ENCODE measurements at regions not wholly inside any gene's neighbourhood (a gene's known extent, or its start where the extent isn't known, plus 50 kb on each side); places are given as distances from the start of the nearest gene placed in this dataset.

DNA sequence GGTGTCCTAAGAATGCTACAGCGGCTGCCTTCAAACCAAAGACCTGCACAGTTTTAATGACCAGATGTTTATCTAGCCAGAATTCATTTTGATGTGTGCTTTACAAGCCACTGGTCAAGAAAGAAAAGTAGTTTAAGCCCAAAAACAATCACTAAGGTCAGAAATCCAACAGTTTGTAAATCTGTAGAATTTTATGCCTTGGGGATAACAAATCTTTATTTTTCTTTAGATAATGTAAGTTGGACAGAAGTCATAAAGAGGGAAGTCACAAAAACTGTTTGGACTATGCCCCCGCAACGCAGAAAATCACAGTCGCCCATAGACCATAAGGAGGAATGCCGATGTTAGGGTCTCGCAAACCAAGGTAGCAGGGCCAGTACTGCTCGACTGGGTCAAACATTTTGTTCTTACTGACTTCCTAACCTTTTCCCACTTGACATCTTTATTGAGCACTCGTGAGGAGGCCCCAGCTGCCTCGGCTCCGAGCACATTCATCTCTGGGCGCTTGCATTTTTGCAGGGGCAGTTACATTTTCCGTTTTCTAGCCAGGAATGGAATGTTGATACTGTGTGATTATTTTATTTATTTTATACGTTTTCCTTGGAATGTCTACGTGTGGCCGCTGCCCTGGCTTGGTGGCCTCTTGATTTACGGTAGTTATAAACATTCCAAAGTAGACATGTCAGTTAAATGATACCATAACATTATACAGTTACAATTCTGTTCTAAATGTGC lies 56.7 kb upstream of the APCDD1L start:
- ChIA-PET POLR2A (interaction anchor here (0.7 to 1.2 kb wide), 5 partner anchors 8 to 80 kb away, joined by 3 to 11 read pairs (median 5); no protein-coding TSS in a partner anchor), CTCF (no interaction called here)
- DNase-seq (ENCODE audit: low read depth, low spot score) = peak; percentile 69
- H3K4me3 ChIP-seq (ENCODE audit: low read depth, low read length) = no peak overlapping the region
- TF ChIP-seq, protein P1, sequence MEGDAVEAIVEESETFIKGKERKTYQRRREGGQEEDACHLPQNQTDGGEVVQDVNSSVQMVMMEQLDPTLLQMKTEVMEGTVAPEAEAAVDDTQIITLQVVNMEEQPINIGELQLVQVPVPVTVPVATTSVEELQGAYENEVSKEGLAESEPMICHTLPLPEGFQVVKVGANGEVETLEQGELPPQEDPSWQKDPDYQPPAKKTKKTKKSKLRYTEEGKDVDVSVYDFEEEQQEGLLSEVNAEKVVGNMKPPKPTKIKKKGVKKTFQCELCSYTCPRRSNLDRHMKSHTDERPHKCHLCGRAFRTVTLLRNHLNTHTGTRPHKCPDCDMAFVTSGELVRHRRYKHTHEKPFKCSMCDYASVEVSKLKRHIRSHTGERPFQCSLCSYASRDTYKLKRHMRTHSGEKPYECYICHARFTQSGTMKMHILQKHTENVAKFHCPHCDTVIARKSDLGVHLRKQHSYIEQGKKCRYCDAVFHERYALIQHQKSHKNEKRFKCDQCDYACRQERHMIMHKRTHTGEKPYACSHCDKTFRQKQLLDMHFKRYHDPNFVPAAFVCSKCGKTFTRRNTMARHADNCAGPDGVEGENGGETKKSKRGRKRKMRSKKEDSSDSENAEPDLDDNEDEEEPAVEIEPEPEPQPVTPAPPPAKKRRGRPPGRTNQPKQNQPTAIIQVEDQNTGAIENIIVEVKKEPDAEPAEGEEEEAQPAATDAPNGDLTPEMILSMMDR (IDR thresholded peaks at IDR 0.05; ENCODE audit: insufficient read depth, low read length, missing control alignments) = no peak

DNA sequence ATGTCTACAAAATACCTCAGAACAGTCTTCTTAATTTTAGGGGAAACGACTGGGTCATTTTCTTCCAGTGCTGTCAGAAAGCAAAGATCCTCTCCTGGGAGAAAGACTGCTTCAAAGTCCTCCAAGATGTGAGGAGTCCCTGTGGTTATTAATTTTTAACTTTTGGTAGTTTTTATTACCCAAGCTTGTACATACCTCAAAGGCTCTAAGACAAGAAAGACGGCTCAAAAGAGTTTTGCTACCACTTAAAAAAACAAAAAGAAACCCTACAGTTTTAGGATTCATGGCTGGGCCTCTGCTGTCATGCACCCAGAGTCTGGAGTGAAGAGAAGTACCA lies 56.1 kb upstream of the APCDD1L start:
- TF ChIP-seq, protein P1 (IDR thresholded peaks at IDR 0.05; ENCODE audit: insufficient read depth, low read length, missing control alignments) = no peak
- CTCF ChIA-PET = interaction anchor here (1.0 kb wide), 2 partner anchors 14 to 22 kb away, joined by 3 read pairs; no protein-coding TSS in a partner anchor
- DNase-seq (ENCODE audit: low read depth, low spot score) = no peak
- POLR2A ChIA-PET = no interaction called here
- no peak overlapping the region for H3K4me3 ChIP-seq (ENCODE audit: low read depth, low read length)

DNA sequence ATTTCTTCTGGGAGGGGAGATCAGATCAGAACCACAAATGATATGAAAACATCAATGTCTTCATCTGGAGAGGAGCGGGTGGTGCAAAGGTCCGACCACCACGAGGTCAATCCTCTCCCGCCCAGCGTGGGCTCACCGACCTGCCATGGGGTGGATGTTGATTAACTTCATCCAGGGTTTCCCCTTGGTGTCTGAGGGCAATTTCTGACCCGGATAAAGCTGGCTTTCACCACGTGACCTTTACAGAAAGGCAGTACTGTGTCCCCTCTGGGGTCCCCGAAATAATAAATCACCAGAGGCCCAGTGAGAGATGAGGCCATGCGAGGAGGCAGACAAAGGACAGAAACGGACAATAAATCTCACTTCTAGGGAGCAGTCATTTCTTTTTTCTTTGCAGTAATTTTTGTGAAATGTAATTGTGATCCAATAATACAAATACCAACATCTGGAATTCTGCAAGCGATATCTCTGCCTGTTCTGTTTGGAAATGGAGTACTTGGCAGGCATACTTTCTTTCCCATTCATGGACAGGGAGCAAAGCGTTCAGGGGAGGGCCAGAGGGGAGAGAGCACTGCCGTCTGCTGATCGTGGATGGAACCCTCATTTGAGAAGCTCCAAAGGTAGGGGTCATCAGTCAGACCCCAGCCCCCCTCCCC lies 55.1 kb upstream of the APCDD1L start:
- CTCF ChIA-PET = interaction anchor here (1.0 to 1.5 kb wide), 3 partner anchors 13 to 23 kb away, joined by 3 read pairs; no protein-coding TSS in a partner anchor
- DNase-seq (ENCODE audit: low read depth, low spot score) = no peak
- no peak overlapping the region for H3K4me3 ChIP-seq (ENCODE audit: low read depth, low read length)
- POLR2A ChIA-PET = no interaction called here
- TF ChIP-seq, protein P1 (IDR thresholded peaks at IDR 0.05; ENCODE audit: insufficient read depth, low read length, missing control alignments) = no peak

DNA sequence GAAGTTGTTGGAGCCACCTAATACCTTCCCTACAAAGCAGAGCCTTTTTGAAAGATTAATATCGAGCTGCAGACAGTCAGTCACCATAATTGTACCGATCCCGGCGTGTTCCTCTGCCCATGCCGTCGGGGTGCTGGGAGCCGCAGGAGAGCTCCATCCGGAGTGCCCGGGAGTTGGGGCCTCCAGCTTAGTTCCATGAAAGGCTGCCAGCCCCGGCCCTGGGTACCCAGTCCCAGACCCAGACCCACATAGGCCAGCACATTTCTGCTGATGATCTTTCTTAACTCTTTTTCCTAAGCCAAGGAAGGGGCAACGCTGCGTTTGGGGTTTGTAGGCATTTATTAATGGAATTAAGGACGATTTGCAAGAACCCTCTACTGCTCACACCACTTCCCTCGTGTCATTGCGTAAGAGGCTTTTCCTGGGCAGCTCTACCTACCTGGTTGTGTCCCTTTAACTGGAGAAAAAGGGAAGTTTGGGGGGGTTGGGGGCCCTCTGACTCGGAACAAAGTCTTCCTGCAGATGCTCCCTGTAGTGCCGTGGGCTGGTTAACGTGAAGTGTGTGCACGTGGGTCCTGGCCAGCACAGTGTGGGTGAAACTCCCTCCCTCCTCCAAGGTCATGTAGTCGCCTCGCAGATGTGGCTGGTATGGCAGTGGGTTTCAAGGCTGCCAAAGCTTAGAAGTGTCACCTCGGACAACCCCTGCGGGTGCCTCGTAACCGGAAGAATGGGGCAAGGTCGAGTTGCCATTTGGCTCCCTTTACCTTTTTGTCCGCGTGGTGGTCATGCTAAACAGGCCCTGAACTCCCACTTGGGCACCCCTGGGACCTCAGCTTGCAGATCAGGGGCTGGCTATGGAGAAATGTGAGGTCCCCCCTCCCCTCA lies 54.3 kb upstream of the APCDD1L start:
- no peak for DNase-seq (ENCODE audit: low read depth, low spot score)
- POLR2A ChIA-PET = no interaction called here
- H3K4me3 ChIP-seq (ENCODE audit: low read depth, low read length) = no peak overlapping the region
- CTCF ChIA-PET = interaction anchor here (0.7 to 2.3 kb wide), 3 partner anchors 16 to 122 kb away, joined by 3 to 8 read pairs (median 3); partner anchors contain the start of gene STX16
- TF ChIP-seq, protein P1 (IDR thresholded peaks at IDR 0.05; ENCODE audit: insufficient read depth, low read length, missing control alignments) = no peak

DNA sequence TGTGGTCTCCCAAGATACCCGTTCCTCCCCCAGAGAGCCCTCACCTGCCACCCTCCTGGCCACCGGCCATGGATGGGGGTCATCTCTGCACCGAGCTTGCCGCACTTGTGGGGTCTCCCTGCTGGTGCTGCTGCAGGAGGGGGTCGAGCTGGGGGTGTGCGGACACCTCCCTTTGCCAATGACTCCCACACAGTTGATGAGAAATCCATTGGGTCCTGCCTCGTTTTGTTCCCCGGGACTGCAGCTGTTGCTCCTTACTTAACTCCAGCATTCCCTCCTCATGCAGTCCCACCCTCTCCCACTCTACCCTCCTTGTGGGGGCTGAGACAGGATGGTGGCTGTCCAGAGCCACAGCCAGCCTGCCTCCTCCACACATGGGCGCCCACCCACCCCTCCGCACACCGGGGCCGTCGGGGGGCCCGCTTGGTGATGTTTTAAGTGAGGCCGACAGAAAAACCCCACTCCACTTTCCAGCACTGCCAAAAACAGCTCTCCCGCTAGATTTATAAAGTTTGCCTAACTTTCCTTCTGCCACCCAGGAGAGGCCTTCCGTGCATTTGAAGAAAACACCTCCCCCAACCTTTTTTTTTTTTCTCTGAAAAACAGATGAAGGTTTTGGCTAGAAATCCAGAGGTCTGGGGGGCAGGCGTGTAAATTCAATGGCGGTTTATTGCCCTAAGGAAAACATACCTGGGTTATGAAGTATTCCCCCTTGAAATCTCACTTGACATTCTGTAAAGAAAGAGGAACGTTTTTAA lies 53.5 kb upstream of the APCDD1L start:
- no peak for DNase-seq (ENCODE audit: low read depth, low spot score)
- no peak overlapping the region for H3K4me3 ChIP-seq (ENCODE audit: low read depth, low read length)
- ChIA-PET POLR2A (no interaction called here), CTCF (interaction anchor here (0.7 to 2.3 kb wide), 3 partner anchors 15 to 121 kb away, joined by 3 to 8 read pairs (median 3); partner anchors contain the start of gene STX16)
- TF ChIP-seq, protein P1 (IDR thresholded peaks at IDR 0.05; ENCODE audit: insufficient read depth, low read length, missing control alignments) = no peak

All from AG04449 (cell line).